ENCODE measurements at regions not wholly inside any gene's neighbourhood (a gene's known extent, or its start where the extent isn't known, plus 50 kb on each side); places are given as distances from the start of the nearest gene placed in this dataset.

- Histone ChIP-seq H3K4me3 (no peak overlapping the region), H3K36me3 (no peaks in the 10 kb centered on the region), H3K27me3 (replicated peaks in 1 of 7) (no peaks in the 10 kb centered on the region), H3K27ac (no peak overlapping the region), H3K4me1 (no peaks in the 10 kb centered on the region), H3K9me3 (no peaks in the 10 kb centered on the region)
- WGBS, 5 donors, result 75 to 86% (median 82%) methylated on average over 5 of the region's 5 CpGs
- TF ChIP-seq POLR2AphosphoS5 (IDR thresholded peaks at IDR 0.05) (no peak), POLR2A (IDR thresholded peaks at IDR 0.05) (no peak)
- intact Hi-C loops (cut with DNase I; ENCODE audit: low total_unique reads), result no loop called here
- no peak for DNase-seq
These were observed 286.3 kb downstream of the RAP2B start for GRCh38 chr3:153448151-153448829.

GRCh38 chr3:153456833-153457545, 295.0 kb downstream of the RAP2B start:
- intact Hi-C loops (cut with DNase I; ENCODE audit: low total_unique reads), result no loop called here
- 60 to 89% (median 89%) methylated on average over 2 of the region's 2 CpGs for WGBS, 5 donors
- DNase-seq, result no peak

GRCh38 chr3:153458881-153459280, 296.9 kb downstream of the RAP2B start:
- H3K4me1 ChIP-seq, result peaks cover 0 to under 1% (median 0%) of the 10 kb centered on the region in 6 donors
- WGBS, 5 donors, result 62 to 82% (median 73%) methylated on average over 3 of the region's 3 CpGs
- TF ChIP-seq POLR2AphosphoS5 (IDR thresholded peaks at IDR 0.05) (no peak), POLR2A (IDR thresholded peaks at IDR 0.05) (no peak), CTCF (IDR thresholded peaks at IDR 0.05 in 8 of 11, conservative IDR thresholded peaks at IDR 0.05 in 3 of 11) (no peak)
- intact Hi-C loops (cut with DNase I; ENCODE audit: low total_unique reads), result no loop called here
- no peak overlapping the region for H3K27ac ChIP-seq
- no peaks in the 10 kb centered on the region for H3K36me3 ChIP-seq
- H3K9me3 ChIP-seq, result no peaks in the 10 kb centered on the region
- DNase-seq, result no peak
- H3K4me3 ChIP-seq, result no peak overlapping the region
- no peaks in the 10 kb centered on the region for H3K27me3 ChIP-seq (replicated peaks in 1 of 7)

More at GRCh38 chr3:153456833-153457545, 295.0 kb downstream of the RAP2B start:
- no peaks in the 10 kb centered on the region for H3K9me3 ChIP-seq
- H3K27ac ChIP-seq, result no peak overlapping the region
- H3K4me1 ChIP-seq, result no peaks in the 10 kb centered on the region
- H3K27me3 ChIP-seq (replicated peaks in 1 of 7), result no peaks in the 10 kb centered on the region
- H3K36me3 ChIP-seq, result no peaks in the 10 kb centered on the region
- H3K4me3 ChIP-seq, result no peak overlapping the region
- TF ChIP-seq CTCF (IDR thresholded peaks at IDR 0.05 in 8 of 11, conservative IDR thresholded peaks at IDR 0.05 in 3 of 11), result no peak
- no peak for TF ChIP-seq POLR2A (IDR thresholded peaks at IDR 0.05)
- TF ChIP-seq POLR2AphosphoS5 (IDR thresholded peaks at IDR 0.05), result no peak

DNA sequence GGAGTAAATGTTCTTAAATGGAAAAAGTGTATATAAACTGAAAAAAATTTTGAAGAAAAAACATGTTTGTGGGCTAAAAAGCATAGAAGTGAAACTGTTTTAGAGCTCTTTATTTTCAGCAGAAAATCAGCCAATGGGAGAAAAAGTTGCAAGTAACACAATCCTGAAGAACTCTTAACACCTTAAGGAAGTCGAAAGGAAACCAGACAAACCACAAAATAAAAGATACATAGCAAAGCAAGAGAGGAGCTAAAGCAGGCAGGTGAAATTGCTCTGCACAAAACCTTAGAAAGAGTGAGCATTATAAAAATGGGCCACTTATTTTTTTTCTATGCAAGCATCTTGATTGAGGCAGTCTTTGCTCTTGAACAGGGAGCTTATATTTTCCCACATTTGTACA, 300.5 kb downstream of the RAP2B start:
- intact Hi-C loops (cut with DNase I; ENCODE audit: low total_unique reads), result no loop called here
- no peaks in the 10 kb centered on the region for H3K9me3 ChIP-seq
- no peaks in the 10 kb centered on the region for H3K27me3 ChIP-seq (replicated peaks in 1 of 7)
- TF ChIP-seq CTCF (IDR thresholded peaks at IDR 0.05 in 8 of 11, conservative IDR thresholded peaks at IDR 0.05 in 3 of 11) (no peak), POLR2A (IDR thresholded peaks at IDR 0.05) (no peak), POLR2AphosphoS5 (IDR thresholded peaks at IDR 0.05) (no peak)
- no peak overlapping the region for H3K4me3 ChIP-seq
- no peaks in the 10 kb centered on the region for H3K36me3 ChIP-seq
- 34 to 69% (median 61%) methylated on average over 1 of the region's 1 CpG for WGBS, 5 donors
- no peak overlapping the region for H3K27ac ChIP-seq
- no peak for DNase-seq
- H3K4me1 ChIP-seq, result peaks cover 0 to 3% (median 0%) of the 10 kb centered on the region in 6 donors

Measured in spleen (tissue), 11 donors.